Cerebellar nuclear complex (tissue), 1 donor: ENCODE measurements at regions not wholly inside any gene's neighbourhood (a gene's known extent, or its start where the extent isn't known, plus 50 kb on each side); places are given as distances from the start of the nearest gene placed in this dataset.
"Not testable (repeated sequence)": the region's sequence is repeated elsewhere in the genome, so short reads cannot be mapped to it uniquely, and the experiment has no call there.

ENCODE experiments used
- DNase-seq, 2 experiments: peaks; one replicate each; lab custom pipeline; 2025; lab: John Stamatoyannopoulos, UW

GRCh38 chr2:241957276-241957675 is 87.7 kb downstream of the RTP5 start:
- no peak for DNase-seq

- DNase-seq, result no peak
Measured at GRCh38 chr2:241958818-241959545, 89.5 kb downstream of the RTP5 start.

GRCh38 chr2:241959751-241960269 is 90.3 kb downstream of the RTP5 start:
- DNase-seq, result no peak

GRCh38 chr2:241961454-241961853 is 91.9 kb downstream of the RTP5 start:
- no peak for DNase-seq

DNA sequence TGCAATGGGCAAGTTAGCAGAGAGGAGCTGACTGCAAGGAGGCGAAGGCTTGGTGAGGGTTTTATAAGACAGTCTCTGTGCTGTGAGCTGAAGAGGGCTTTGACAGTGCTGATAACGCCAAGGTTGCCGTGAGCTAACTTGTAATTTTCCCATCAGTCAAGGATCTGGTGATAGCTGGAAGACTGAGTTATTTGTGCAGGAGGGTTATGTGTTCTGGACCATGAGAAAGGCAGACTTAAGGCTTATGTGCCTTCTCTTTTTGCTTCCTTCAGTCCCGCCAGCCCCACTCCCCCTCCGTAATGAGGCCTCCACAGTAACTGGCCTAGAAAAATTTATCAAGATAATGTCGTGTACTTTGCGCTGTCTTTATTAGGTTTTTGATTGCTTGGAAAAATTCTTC is 94.6 kb downstream of the RTP5 start:
- no peak for DNase-seq

DNA sequence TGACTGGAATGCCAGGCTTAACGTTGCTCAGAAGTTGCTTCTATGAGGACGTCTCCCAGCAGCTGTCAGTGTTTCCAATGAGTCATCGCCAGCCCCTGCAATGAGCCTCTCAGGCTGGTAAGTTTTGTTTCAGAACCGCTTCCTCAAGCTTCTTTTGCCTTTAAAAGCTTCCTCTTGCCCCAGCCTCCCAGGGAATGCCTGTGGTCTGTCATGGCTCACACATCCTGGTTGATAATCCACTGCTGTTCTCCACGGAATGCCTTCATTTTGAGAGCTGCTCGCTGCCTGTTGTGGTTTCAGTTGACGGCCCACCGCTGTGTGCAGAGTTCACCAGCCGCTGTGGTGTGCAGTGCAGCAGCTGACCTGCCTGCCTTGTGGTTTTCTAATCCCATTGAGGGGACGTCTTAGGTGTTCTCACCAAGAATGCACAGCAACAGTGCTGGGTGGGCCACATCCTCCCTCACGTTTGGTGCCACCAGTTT is 96.4 kb downstream of the RTP5 start:
- DNase-seq, result no peak

- DNase-seq, result no peak
Measured at GRCh38 chr2:241966647-241967466, 97.3 kb downstream of the RTP5 start.

DNA sequence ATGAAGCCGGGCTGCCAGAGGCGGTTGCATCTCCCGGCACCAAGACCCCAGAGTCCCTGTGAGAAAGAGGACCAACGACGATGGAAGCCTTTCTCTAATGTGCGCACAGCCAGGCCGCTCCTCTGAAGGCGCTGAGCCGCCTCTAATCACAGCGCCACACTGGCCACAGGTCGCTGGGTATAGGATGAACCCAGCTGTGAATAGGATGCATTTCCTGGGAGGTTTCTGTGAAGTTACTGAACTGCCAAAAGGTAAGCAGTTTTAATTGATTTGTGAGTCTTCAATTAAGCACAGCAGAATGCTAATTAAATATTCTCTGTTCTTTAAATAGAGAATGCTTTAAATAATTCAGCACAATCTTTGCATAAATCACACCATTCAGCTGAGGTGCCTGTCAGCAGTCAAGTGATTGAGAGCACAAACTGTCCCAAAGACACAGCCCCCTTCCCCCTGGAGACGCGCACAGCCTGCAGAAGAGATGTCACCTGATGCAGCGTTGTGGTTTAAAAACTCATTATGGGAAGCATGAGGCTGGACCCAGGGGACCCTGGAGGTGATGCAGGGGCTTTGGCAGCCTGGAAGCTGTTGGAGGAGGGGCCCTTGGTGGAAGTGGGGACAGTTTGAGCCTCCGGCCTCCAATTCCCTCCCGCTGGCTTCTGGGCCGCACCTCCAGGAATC is 98.1 kb downstream of the RTP5 start:
- DNase-seq, result no peak

GRCh38 chr2:241968417-241968816 is 98.9 kb downstream of the RTP5 start:
- no peak for DNase-seq

DNA sequence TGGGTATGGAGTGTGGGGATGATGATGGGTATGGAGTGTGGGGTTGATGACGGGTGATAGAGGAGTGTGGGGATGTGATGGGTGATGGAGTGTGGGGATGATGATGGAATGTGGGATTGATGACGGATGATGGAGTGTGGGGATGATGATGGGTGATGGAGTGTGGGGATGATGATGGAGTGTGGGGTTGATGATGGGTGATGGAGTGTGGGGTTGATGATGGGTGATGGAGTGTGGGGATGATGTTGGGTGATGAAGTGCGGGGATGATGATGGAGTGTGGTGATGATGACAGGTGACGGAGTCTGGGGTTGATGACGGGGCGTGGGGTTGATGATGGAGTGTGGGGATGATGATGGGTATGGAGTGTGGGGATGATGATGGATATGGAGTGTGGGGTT is 99.7 kb downstream of the RTP5 start:
- not testable (repeated sequence) for DNase-seq

DNA sequence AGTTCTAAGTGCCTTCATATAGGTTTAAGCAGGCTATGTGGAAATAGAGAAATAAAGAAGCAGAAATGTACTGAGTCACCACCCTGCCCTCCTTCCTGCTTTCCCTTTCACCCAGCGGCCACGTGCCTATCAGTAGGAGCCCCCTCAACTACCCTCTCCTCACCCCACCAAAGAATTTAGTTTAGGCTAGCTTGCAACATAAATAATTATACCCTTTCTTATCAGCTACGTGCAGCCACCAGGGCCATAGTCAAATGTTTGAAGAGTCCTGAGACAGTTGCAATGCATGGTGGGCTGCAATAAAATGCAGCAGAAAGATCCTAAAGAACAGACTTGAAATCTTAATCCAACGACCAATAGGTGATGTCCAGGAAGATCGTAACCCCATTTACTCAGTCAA is 101.2 kb downstream of the RTP5 start:
- DNase-seq, result no peak

DNA sequence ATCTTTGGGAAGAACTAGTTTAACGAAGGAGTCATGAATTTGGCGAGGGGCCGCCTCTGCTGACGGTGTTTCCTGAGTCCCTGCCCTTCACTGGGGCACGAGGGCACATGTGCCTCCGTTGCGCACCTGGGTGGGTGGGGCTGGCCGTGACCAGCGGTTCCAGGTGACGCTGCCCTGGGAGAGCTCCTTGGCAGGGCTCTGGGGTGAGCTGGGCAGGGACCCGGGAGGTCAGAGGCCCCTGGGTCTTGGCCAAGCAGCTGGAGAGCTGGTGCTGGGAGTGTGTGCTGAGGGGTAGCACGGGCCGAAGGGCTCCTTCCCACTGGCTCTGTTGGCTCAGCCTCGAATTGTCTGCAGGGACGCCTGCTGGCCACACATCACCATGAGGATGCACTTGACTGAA is 104.6 kb downstream of the RTP5 start:
- DNase-seq, result no peak

GRCh38 chr2:241974851-241975592 is 105.5 kb downstream of the RTP5 start:
- no peak for DNase-seq

- DNase-seq, result no peak
Measured at GRCh38 chr2:241975593-241976284, 106.2 kb downstream of the RTP5 start.

DNA sequence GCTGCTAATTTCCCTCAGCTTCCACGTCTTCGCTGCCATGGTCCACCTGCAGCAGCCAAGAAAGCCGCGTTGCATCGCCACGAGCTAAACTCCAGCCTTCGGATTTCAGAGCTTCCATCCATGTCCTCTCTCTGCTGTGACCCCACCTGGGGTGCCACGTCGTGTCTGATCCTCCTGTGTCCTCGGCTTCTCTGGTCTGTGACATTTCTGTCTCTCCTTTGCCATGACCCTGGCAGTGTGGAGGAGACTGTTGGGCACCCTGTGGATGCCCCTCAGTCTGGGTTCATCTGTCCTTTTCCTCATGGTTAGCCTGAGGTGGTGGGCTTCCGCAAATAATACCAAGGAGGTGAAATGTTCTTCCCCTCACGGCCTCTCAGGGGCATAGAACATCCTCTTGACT is 106.8 kb downstream of the RTP5 start:
- no peak for DNase-seq

- DNase-seq, result no peak
Measured at GRCh38 chr2:241977557-241978300, 108.2 kb downstream of the RTP5 start.

DNA sequence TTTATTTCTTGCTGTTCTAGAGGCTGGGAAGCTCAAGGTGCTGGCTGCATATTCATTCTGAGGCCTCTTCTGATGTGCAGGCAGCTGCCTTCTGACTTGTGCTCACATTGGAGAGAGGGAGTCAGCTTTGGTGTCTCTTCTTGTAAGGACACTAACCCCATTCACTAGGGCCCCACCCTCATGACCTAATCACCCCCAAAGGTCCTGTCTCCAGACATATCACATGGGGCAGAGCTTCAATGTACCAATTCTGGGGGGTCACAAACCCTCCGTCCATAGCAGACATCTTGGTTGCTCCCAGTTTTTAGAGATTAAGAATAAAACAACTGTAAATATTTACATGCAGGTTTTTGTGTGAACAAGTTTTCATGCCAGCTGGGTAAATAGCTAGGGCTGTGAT is 109.1 kb downstream of the RTP5 start:
- no peak for DNase-seq

- DNase-seq, result no peak
Measured at GRCh38 chr2:241980193-241980592, 110.7 kb downstream of the RTP5 start.

DNA sequence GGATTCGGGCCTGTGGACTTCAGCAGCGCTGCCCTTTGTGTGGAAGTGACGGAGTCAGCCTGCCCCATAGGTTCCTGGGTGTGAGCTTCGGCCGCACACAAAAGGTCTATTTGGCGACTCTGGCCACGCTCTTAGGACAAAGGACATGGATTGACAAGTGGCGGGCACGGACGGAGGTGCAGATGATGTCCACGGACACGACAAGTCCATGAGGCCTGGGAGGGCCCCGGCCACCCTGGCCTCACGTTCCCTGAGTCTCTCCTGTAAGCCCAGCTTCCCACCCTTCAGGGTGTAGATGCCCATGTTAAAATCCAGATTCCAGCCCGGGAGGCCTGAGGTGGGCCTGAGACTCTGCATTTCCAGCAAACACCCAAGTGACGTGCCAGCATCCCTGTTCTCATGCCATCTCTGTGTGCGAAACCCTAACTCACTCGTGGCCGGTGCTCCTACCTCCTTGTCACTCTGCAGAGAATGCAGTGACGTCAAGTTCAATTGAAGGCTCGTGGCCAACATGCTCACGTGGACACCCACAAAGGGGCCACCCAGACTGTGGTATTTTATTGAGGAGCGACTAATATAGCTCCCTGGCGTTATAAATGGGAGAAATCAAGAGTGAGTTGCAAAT is 111.7 kb downstream of the RTP5 start:
- DNase-seq, result no peak
